Thyroid gland (tissue), 4 donors: ENCODE measurements at regions not wholly inside any gene's neighbourhood (a gene's known extent, or its start where the extent isn't known, plus 50 kb on each side); places are given as distances from the start of the nearest gene placed in this dataset.

Source experiments
- DNase-seq, 2 donors: peaks; one replicate each; pipeline ENCODE4 v3.0.0-alpha.2; 2019
- H3K27ac ChIP-seq, 3 donors: fragments of 200-600 bp; sonication (generic); 1 replicate in 2 of 3; 2 replicates in 1 of 3; pipeline ENCODE4 v1.5.1; 2016 to 2019; ENCODE audit warnings: mild to moderate bottlenecking in 1 of 3, moderate library complexity in 1 of 3
- H3K27me3 ChIP-seq: fragments of 200-600 bp; sonication (generic); one replicate; pipeline ENCODE4 v1.5.1; 2019
- H3K36me3 ChIP-seq, 2 donors: fragments of 200-600 bp; sonication (generic); one replicate each; pipeline ENCODE4 v1.5.1; 2016 to 2019
- H3K4me1 ChIP-seq, 2 donors: fragments of 200-600 bp; sonication (generic); one replicate each; pipeline ENCODE4 v1.5.1; 2017 to 2019
- H3K4me3 ChIP-seq, 3 donors: fragments of 200-600 bp; sonication (generic); replicated peaks in 1 of 3; 1 replicate in 2 of 3; 2 replicates in 1 of 3; pipeline ENCODE4 v1.5.1; 2016; ENCODE audit warnings: mild to moderate bottlenecking in 1 of 3
- H3K9me3 ChIP-seq: fragments of 200-600 bp; sonication (generic); one replicate; pipeline ENCODE4 v1.5.1; 2017
- POLR2A ChIP-seq, 2 donors: fragments of 450-650 bp; IDR thresholded peaks; one replicate each; pipeline ENCODE4 v1.6.1; 2017; ENCODE audit warnings: antibody characterized with exemption in 2 of 2, mild to moderate bottlenecking in 2 of 2, moderate library complexity in 1 of 2
- whole genome bisulfite sequencing, 2 donors: methylation state at CpG; one replicate each; pipeline ENCODE4 v1.1.5; 2017; 5-methylcytosine and 5-hydroxymethylcytosine counted together
- intact Hi-C: fragments of 100-400 bp; cut with DNase I; formaldehyde crosslinking; loops from one replicate; pipeline ENCODE4 v1.15.1; 2023
- TF ChIP-seq, protein P1 (sequence below), 6 experiments: fragments of 200-600 bp in 3 of 6; fragments of 450-650 bp in 3 of 6; sonication (generic) in 3 of 6; IDR thresholded peaks; one replicate each; pipeline ENCODE4 v1.5.1; 2016 to 2019; ENCODE audit warnings: antibody characterized with exemption in 6 of 6, mild to moderate bottlenecking in 2 of 6, inconsistent platforms in 1 of 6, moderate library complexity in 1 of 6

DNA sequence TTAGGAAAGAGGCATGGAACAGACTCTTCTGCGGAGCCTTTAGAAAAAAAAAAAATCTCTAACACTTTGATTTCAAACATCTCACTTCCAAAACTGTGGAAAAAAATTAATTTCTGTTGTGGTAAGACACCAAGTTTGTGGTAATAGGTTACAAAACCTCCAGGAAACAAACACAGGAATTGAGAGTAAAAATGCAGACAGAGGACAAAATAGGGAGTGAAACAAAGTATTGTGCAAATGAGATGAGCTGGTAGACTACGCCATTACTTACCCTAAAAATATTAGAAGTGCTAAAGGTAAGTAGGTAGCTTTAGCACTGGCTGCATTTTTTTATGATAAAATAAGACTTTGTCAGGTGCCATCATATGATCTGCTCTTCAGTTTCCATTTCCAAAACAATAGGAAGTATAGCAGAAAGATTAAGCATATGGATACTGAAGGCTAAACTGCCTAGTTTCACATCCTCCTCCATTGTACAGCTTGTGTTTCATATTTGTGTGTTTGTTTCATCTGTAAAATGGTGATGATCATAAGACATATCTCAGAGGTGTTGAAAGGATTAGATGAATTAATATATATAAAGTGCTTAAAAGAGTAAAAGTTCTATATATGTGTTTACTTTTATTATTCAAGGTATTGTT is 309.2 kb downstream of the NR4A2 start:
- TF ChIP-seq POLR2A (IDR thresholded peaks at IDR 0.05) = no peak
- TF ChIP-seq, protein P1, sequence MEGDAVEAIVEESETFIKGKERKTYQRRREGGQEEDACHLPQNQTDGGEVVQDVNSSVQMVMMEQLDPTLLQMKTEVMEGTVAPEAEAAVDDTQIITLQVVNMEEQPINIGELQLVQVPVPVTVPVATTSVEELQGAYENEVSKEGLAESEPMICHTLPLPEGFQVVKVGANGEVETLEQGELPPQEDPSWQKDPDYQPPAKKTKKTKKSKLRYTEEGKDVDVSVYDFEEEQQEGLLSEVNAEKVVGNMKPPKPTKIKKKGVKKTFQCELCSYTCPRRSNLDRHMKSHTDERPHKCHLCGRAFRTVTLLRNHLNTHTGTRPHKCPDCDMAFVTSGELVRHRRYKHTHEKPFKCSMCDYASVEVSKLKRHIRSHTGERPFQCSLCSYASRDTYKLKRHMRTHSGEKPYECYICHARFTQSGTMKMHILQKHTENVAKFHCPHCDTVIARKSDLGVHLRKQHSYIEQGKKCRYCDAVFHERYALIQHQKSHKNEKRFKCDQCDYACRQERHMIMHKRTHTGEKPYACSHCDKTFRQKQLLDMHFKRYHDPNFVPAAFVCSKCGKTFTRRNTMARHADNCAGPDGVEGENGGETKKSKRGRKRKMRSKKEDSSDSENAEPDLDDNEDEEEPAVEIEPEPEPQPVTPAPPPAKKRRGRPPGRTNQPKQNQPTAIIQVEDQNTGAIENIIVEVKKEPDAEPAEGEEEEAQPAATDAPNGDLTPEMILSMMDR (IDR thresholded peaks at IDR 0.05) = no peak
- H3K27me3 ChIP-seq = no peaks in the 10 kb centered on the region
- no peaks in the 10 kb centered on the region for H3K36me3 ChIP-seq
- DNase-seq = no peak
- H3K4me3 ChIP-seq = no peak overlapping the region
- intact Hi-C loops = no loop called here
- 92 to 94% methylated on average over 2 of the region's 2 CpGs for WGBS, 2 donors
- H3K27ac ChIP-seq = no peak overlapping the region
- H3K4me1 ChIP-seq = no peaks in the 10 kb centered on the region
- H3K9me3 ChIP-seq = no peaks in the 10 kb centered on the region

DNA sequence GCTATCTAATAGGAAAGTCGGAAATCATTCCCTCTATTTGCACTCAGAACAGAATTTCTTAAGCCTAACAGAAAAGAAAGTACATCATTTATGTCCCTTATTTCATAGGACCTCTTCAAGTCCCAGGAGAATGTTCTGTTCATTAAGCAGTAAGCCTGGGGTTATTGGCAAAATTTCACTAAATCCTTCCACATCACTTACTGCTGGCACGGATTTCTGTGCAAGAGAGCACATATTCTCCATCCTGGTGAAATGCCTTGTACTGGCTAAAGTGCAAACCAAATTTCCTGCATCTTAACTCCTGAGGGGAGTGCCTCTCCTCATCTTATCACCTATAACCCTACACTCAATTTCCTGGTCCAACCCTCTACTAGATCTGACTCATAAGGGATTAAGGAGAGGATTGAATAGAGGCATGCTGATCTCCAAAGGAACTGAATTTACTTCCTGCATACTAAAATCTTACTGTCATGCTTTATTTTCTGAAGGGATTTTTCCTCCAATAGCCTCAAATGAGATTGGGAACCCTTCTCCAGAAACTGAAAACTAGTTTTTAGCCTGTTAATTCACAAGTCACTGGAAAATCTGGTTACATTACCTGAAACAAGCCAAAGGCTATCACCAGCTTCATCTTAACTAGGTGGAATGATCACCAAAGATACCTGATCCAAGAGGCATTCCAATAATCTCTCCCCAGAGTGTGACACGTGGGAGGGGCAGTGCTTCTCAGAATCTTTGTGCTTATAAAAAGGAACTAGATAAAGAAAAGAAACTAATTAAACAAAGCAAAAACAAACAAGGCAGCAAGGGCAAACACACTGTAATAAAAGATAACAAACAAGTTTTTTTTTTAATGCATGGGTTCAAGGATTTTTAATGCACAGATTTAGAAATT is 311.1 kb downstream of the NR4A2 start:
- Histone ChIP-seq H3K36me3 (no peaks in the 10 kb centered on the region), H3K4me1 (no peaks in the 10 kb centered on the region), H3K9me3 (no peaks in the 10 kb centered on the region), H3K27me3 (no peaks in the 10 kb centered on the region), H3K4me3 (no peak overlapping the region), H3K27ac (no peak overlapping the region)
- intact Hi-C loops = no loop called here
- TF ChIP-seq POLR2A (IDR thresholded peaks at IDR 0.05) = no peak
- TF ChIP-seq, protein P1 (IDR thresholded peaks at IDR 0.05) = no peak
- WGBS, 2 donors = 57 to 70% methylated on average over 3 of the region's 3 CpGs
- no peak for DNase-seq

DNA sequence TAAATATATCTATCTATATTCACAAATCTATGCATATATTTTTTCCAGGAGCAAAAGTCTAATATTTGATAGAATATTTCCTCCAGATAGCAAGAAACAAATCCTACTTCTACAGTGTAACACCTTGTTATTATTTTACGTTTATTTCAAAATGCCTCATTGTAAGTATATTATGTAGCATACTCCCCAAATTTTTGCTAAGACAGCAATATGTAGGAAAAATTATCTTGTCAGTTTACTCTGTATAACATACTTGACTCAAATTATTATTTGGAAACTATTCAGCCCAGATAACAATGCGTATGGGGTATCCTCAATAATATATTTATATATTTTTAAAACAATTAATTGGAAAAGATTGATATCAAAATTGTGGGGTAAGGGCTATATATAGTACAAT is 313.2 kb downstream of the NR4A2 start:
- DNase-seq = no peak
- intact Hi-C loops = no loop called here
- H3K36me3 ChIP-seq = no peaks in the 10 kb centered on the region
- no peaks in the 10 kb centered on the region for H3K27me3 ChIP-seq
- TF ChIP-seq, protein P1 (IDR thresholded peaks at IDR 0.05) = no peak
- no peak for TF ChIP-seq POLR2A (IDR thresholded peaks at IDR 0.05)
- H3K4me1 ChIP-seq = no peaks in the 10 kb centered on the region
- no peaks in the 10 kb centered on the region for H3K9me3 ChIP-seq
- 93 to 96% methylated on average over 2 of the region's 2 CpGs for WGBS, 2 donors
- no peak overlapping the region for H3K27ac ChIP-seq
- no peak overlapping the region for H3K4me3 ChIP-seq

DNA sequence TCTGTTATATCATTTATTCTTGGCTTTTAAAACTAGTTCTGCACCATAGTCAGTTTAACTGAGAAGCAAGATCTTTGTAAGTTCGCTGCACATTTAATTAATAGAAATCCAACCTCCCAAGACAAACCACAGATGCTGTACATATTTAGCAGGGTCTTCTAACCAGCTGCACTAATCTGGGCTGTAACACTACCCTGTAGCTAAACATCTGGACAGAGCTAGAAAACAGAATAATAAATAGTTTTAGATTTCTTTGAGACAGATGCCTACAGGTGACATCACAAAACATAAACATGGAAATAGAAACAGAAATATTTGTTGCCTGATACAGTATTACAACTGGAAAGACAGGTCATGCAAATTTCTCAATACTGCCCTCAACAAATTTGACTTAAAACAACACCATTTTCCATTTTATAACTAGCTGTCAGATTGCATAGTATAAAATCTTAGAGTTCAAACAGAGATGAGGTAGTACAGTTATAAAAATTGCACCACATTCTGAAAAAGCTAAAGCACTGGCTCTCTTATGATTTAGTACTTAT is 315.1 kb downstream of the NR4A2 start:
- WGBS, 2 donors = 78 to 83% methylated on average over 1 of the region's 1 CpG
- intact Hi-C loops = no loop called here
- no peaks in the 10 kb centered on the region for H3K36me3 ChIP-seq

More for the DNA sequence above, 315.1 kb downstream of the NR4A2 start:
- H3K27ac ChIP-seq = no peak overlapping the region
- no peak for DNase-seq
- H3K4me3 ChIP-seq = no peak overlapping the region
- H3K4me1 ChIP-seq = no peaks in the 10 kb centered on the region
- no peaks in the 10 kb centered on the region for H3K9me3 ChIP-seq
- no peak for TF ChIP-seq POLR2A (IDR thresholded peaks at IDR 0.05)
- TF ChIP-seq, protein P1 (IDR thresholded peaks at IDR 0.05) = no peak
- H3K27me3 ChIP-seq = no peaks in the 10 kb centered on the region
